ENCODE measurements at regions not wholly inside any gene's neighbourhood (a gene's known extent, or its start where the extent isn't known, plus 50 kb on each side); places are given as distances from the start of the nearest gene placed in this dataset.

- DNase-seq: no peak
These were observed 61.6 kb downstream of the LSM5 start for GRCh38 chr7:32428546-32428945.

GRCh38 chr7:32427769-32428291 lies 62.4 kb downstream of the LSM5 start:
- peak; percentile 29 for DNase-seq

- DNase-seq: no peak
These were observed 73.3 kb downstream of the LSM5 start for GRCh38 chr7:32416846-32417245.

DNA sequence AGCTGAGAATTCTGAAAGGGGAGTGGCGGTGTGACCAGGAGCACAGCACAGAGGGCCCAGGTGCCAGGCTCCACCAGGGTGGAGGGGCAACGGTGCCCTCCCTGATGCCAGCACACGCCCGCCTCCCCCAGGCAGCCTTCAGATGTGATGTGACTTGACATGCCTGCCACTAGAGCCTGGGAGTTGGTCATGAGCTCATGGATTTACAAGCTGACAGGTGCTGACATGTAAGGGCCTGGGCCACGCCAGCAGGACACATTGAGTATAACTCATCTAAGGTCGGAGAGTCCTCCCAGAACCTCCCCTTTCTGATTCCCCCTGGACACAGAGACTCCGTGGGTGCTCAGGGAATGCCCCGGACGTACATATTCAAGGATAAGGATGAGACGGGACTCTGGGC lies 74.2 kb downstream of the LSM5 start:
- DNase-seq: no peak

- DNase-seq: no peak
These were observed 74.7 kb downstream of the LSM5 start for GRCh38 chr7:32415519-32415918.

DNA sequence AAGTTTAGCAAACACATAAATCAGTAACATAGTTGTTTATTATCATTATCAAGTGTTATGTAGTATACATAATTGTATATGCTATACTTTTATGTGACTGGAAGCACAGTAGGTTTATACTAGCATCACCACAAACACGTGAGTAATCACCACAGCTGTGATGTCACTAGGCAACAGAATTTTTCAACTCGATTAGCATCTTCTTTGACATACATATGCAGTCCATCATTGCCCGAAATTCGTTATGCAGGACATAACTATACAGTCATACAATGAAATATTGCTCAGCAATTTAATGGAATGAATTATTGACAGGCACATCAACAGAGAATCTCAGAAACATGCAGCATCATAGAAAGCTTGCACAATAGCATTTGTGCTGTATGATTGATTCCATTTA lies 77.7 kb downstream of the LSM5 start:
- no peak for DNase-seq

DNA sequence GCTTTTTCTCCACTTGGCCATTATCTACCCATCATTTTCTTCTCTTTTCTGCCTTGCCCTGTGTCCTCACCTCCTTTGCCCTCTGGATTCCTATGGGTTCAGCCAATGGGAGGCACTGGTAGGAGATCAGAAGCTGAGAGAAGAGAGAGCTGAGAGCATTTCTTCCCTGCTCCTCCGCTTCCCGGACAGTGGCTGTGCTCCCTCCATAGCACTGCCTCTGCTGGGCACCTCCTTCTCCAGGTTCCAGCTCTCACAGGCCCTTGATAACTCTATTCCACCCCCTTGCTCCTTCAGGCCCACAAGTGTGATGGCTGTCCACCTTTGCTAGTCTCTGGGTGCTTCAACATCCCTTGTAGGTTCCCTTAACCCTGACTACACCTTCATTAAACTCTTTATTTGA lies 79.6 kb downstream of the LSM5 start:
- DNase-seq: no peak

DNA sequence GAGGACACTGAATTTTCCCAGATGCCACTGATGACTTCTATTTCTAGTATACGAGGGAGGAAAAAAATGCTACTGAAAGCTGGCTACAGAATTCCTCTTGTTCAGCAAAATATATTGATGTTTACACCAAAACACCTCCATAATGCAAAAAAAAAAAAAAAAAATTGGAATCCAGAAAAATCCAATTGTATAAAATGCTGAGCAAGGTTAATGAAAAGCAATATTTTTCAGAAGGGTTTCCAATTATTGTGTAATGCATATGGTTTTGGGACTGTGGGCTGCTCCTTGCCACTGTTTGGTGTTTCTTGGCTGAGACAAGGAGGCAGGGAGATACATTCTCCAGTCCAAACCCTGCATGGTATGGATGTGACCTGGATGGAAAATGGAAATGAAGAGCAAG lies 83.8 kb downstream of the LSM5 start:
- DNase-seq: no peak

- no peak for DNase-seq
These were observed 86.5 kb downstream of the LSM5 start for GRCh38 chr7:32403463-32404229.

DNA sequence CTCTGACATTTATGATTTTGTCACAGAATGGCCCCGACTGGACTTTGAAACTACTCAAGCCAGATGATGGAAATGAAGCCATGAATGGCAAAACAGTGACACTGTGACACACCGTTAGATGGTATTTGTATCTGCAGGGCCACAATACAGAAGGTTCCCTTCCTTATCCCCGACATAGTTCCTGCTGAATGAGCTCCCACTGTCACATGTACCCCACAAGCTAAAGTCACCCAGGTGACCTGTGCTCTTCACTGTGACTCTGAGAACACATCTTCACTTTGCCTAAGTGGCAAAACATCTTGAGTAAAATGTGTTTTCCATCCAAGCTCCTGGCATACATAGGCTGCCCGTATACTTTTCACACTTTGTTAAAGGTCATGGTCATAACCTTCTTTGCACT lies 89.5 kb downstream of the LSM5 start:
- DNase-seq: no peak

- DNase-seq: no peak
These were observed 90.9 kb downstream of the LSM5 start for GRCh38 chr7:32399311-32399710.

DNA sequence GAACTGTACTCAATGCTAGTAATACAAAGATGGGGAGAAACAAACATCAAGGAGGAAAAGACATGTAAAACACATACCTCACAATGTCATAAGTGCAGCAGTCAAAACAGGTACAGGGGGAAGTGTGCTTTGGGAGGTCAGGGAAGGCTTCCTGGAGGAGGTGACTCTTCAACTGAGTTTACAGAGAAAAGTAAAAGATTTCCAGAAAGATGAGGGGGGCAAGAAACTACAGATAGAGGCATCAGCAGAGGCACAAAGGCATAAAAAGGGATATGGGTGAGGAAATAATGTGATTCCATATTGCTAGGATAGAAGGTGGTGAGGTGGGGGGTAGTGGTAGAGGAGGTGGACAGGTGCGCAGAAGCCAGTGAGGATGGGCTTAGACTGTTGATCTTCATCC lies 95.0 kb downstream of the LSM5 start:
- DNase-seq: no peak

GRCh38 chr7:32393861-32394260 lies 96.3 kb downstream of the LSM5 start:
- DNase-seq: no peak

- DNase-seq: no peak
These were observed 100.0 kb downstream of the LSM5 start for GRCh38 chr7:32390210-32390609.

DNA sequence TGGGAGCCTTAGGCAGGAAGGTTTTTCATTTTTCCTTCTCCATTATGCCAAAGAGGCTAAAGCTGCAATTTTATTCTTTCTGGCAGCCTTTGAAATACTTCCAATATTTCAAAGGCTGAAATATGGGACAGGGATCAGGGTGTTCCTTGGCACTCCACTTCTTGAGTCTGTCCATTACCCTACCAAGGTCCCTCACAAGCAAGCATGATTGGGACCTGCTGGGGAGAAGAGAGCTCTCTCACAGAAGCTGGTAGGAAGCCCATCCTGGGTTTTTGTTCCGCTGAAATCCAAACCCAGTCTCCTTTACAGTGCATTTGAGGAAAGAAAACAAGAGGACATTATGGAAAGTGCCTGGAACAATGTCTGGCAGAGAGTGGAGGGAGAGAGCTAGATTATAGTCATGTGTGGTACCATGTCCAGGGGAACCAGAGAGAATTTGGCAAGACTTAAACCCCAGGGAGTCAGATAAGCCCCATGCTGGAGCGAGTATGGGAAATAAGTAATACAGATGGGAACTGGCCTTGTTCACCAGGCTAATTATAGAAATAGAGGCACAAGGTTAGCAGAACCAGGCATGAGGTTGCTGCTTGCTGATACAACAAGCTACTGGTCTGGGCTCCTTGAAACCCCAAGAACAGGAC lies 104.7 kb downstream of the LSM5 start:
- no peak for DNase-seq

- no peak for DNase-seq
These were observed 109.1 kb downstream of the LSM5 start for GRCh38 chr7:32381024-32381601.

- DNase-seq: no peak
These were observed 110.6 kb downstream of the LSM5 start for GRCh38 chr7:32379510-32380112.

GRCh38 chr7:32378988-32379387 lies 111.2 kb downstream of the LSM5 start:
- no peak for DNase-seq

GRCh38 chr7:32364581-32364980 lies 125.6 kb downstream of the LSM5 start:
- DNase-seq: no peak

DNA sequence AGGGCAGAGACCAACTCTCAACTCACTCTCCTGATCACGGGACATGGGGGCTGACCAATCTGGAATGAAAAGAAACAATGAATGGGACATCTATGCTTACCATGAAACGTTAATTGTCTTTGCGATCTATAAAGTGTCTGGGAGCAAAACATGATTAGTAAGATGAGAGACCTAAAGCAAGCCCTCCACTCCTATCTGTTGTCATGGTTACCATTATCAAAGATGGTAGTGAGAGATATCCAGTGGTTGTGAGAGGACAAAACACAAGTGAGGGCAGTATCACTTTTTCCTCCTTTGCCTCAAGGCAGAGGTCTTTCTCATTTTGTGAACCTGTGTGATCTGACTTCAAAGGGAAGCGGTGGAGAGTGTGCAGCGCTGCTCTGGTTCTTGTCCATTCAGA lies 130.1 kb downstream of the LSM5 start:
- DNase-seq: no peak

GRCh38 chr7:32357535-32358277 lies 132.5 kb downstream of the LSM5 start:
- DNase-seq: no peak

GRCh38 chr7:32347244-32347828 lies 142.8 kb downstream of the LSM5 start:
- no peak for DNase-seq

- DNase-seq: no peak
These were observed 143.9 kb downstream of the LSM5 start for GRCh38 chr7:32346253-32346652.
